ENCODE measurements at regions not wholly inside any gene's neighbourhood (a gene's known extent, or its start where the extent isn't known, plus 50 kb on each side); places are given as distances from the start of the nearest gene placed in this dataset.

GRCh38 chr22:44640618-44641155 lies 61.3 kb upstream of the PRR5 start (continued):
- TF ChIP-seq CLOCK (CRISPR knock-in tag; IDR thresholded peaks at IDR 0.05; ENCODE audit: borderline replicate concordance): no peak
- no peak for TF ChIP-seq POLR3A (IDR thresholded peaks at IDR 0.05; ENCODE audit: borderline replicate concordance, extremely low read depth, insufficient read depth, insufficient read length)
- no peak for TF ChIP-seq ZBTB1 (CRISPR knock-in tag; IDR thresholded peaks at IDR 0.05; ENCODE audit: borderline replicate concordance, low read depth)

- Histone ChIP-seq H3K36me3 (ENCODE audit: control insufficient read depth, insufficient read depth, low read length) (no peaks in the 10 kb centered on the region), H3K4me3 (no peak overlapping the region), H3K9me3 (replicated peaks; ENCODE audit: control insufficient read depth, insufficient read depth, low read depth, low read length) (no peaks in the 10 kb centered on the region), H3K27me3 (ENCODE audit: control insufficient read depth in 2 of 2, insufficient read depth in 2 of 2, low read length in 2 of 2) (peaks cover 6 to 26% of the 10 kb centered on the region in 2 experiments), H3K79me2 (ENCODE audit: control insufficient read depth, insufficient read depth, low read length) (no peaks in the 10 kb centered on the region), H4K20me1 (replicated peaks; ENCODE audit: control insufficient read depth, insufficient read depth, low read length) (no peaks in the 10 kb centered on the region), H3K4me1 (replicated peaks in 1 of 2; ENCODE audit: control insufficient read depth in 2 of 2, insufficient read depth in 2 of 2, low read length in 2 of 2) (no peaks in the 10 kb centered on the region; a peak in 1 of 5 replicates), H3K9me1 (ENCODE audit: control insufficient read depth, insufficient read depth, low read length) (no peaks in the 10 kb centered on the region), H3K4me2 (ENCODE audit: insufficient read depth, low read length) (no peak overlapping the region), H3K27ac (ENCODE audit: extremely low read depth, low read depth, low read length) (no peak overlapping the region), H2AFZ (ENCODE audit: low read depth, low read length) (no peak overlapping the region), H3K9ac (ENCODE audit: insufficient read depth in 1 of 2, low read depth in 2 of 2, low read length in 2 of 2) (no peak overlapping the region)
- BruUV-seq (replicated peaks): no TSS peak
- intact Hi-C loops (cut with micrococcal nuclease) (no loop called here), in situ Hi-C loops (cut with MboI) (no loop called here)
- no peak for FAIRE-seq
- DNase-seq (ENCODE audit: extremely low read depth in 1 of 4, low spot score in 3 of 4): no peak
- ATAC-seq: no peak
- TF ChIP-seq, protein P1, sequence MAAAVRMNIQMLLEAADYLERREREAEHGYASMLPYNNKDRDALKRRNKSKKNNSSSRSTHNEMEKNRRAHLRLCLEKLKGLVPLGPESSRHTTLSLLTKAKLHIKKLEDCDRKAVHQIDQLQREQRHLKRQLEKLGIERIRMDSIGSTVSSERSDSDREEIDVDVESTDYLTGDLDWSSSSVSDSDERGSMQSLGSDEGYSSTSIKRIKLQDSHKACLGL (CRISPR knock-in tag; IDR thresholded peaks at IDR 0.05; ENCODE audit: borderline replicate concordance, poor library complexity, severe bottlenecking): no peak
- TF ChIP-seq HMG20B (CRISPR knock-in tag; IDR thresholded peaks at IDR 0.05) (no peak), KLF16 (IDR thresholded peaks at IDR 0.05) (no peak), ESRRA (IDR thresholded peaks at IDR 0.05; ENCODE audit: borderline replicate concordance, low read depth) (no peak), MLLT1 (IDR thresholded peaks at IDR 0.05) (no peak), CREB3 (tag; conservative IDR thresholded peaks at IDR 0.05; ENCODE audit: low read depth) (no peak), ZNF24 (IDR thresholded peaks at IDR 0.05) (no peak), ZBED1 (IDR thresholded peaks at IDR 0.05) (no peak), CTCF (IDR thresholded peaks at IDR 0.05 in 2 of 3, conservative IDR thresholded peaks at IDR 0.05 in 1 of 3; ENCODE audit: insufficient read depth in 2 of 3, low read depth in 1 of 3, low read length in 3 of 3) (peak in 1 of 3 experiments; percentile 16; a peak in 1 of 6 replicates)
- 1% methylated on average over 9 of the region's 12 CpGs for WGBS (ENCODE audit: insufficient coverage, low coverage, missing lambda C conversion rate)
- CTCF ChIA-PET (ENCODE audit: low intra/inter-chr PET ratio): no interaction called here
- POLR2A ChIA-PET: no interaction called here
These were observed 62.0 kb upstream of the PRR5 start for GRCh38 chr22:44639891-44640617.

Measured in K562 (cell line).